ENCODE measurements at regions not wholly inside any gene's neighbourhood (a gene's known extent, or its start where the extent isn't known, plus 50 kb on each side); places are given as distances from the start of the nearest gene placed in this dataset.

GRCh38 chr6:132041706-132042105 is 90.5 kb upstream of the CCN2 start:
- TF ChIP-seq CHD2 (IDR thresholded peaks at IDR 0.05; ENCODE audit: low read depth, low read length) (no peak), ZFX (CRISPR knock-in tag; IDR thresholded peaks at IDR 0.05; ENCODE audit: low read depth) (no peak), HNF4A (CRISPR knock-in tag; IDR thresholded peaks at IDR 0.05) (no peak), TRIM24 (CRISPR knock-in tag; IDR thresholded peaks at IDR 0.05) (no peak), FOXK2 (IDR thresholded peaks at IDR 0.05) (no peak), SALL2 (CRISPR knock-in tag; IDR thresholded peaks at IDR 0.05) (no peak), ZNF232 (CRISPR knock-in tag; IDR thresholded peaks at IDR 0.05; ENCODE audit: borderline replicate concordance) (no peak), MAX (IDR thresholded peaks at IDR 0.05) (no peak), PBX2 (CRISPR knock-in tag; IDR thresholded peaks at IDR 0.05) (no peak), NCOA1 (CRISPR knock-in tag; IDR thresholded peaks at IDR 0.05) (no peak), SMARCE1 (IDR thresholded peaks at IDR 0.05; ENCODE audit: borderline replicate concordance) (no peak), FOXA3 (CRISPR knock-in tag; IDR thresholded peaks at IDR 0.05) (no peak), ZBTB3 (CRISPR knock-in tag; IDR thresholded peaks at IDR 0.05; ENCODE audit: borderline replicate concordance, low read depth) (no peak)
- TF ChIP-seq, protein P1, sequence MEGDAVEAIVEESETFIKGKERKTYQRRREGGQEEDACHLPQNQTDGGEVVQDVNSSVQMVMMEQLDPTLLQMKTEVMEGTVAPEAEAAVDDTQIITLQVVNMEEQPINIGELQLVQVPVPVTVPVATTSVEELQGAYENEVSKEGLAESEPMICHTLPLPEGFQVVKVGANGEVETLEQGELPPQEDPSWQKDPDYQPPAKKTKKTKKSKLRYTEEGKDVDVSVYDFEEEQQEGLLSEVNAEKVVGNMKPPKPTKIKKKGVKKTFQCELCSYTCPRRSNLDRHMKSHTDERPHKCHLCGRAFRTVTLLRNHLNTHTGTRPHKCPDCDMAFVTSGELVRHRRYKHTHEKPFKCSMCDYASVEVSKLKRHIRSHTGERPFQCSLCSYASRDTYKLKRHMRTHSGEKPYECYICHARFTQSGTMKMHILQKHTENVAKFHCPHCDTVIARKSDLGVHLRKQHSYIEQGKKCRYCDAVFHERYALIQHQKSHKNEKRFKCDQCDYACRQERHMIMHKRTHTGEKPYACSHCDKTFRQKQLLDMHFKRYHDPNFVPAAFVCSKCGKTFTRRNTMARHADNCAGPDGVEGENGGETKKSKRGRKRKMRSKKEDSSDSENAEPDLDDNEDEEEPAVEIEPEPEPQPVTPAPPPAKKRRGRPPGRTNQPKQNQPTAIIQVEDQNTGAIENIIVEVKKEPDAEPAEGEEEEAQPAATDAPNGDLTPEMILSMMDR (CRISPR knock-in tag; IDR thresholded peaks at IDR 0.05), result no peak

Measured in HepG2 (cell line).